ENCODE measurements at regions not wholly inside any gene's neighbourhood (a gene's known extent, or its start where the extent isn't known, plus 50 kb on each side); places are given as distances from the start of the nearest gene placed in this dataset.

- Histone ChIP-seq H3K36me3 (replicated peaks) (no peaks in the 10 kb centered on the region), H3K27ac (no peak overlapping the region), H3K27me3 (replicated peaks) (no peaks in the 10 kb centered on the region), H3K4me3 (ENCODE audit: low read depth, low read length) (no peak overlapping the region)
- no peak for TF ChIP-seq CTCF (IDR thresholded peaks at IDR 0.05; ENCODE audit: low read depth, low read length, missing control alignments)
- in situ Hi-C loops (cut with HindIII; ENCODE audit: low pct_ligation_motif_present, low sequenced_read_pairs): no loop called here
- DNase-seq: no peak
Observed at GRCh38 chr20:11847827-11848226, 69.9 kb upstream of the BTBD3 start.

- Histone ChIP-seq H3K36me3 (replicated peaks) (no peaks in the 10 kb centered on the region), H3K27ac (no peak overlapping the region), H3K27me3 (replicated peaks) (no peaks in the 10 kb centered on the region), H3K4me3 (ENCODE audit: low read depth, low read length) (no peak overlapping the region)
- TF ChIP-seq CTCF (IDR thresholded peaks at IDR 0.05; ENCODE audit: low read depth, low read length, missing control alignments): no peak
- DNase-seq: peak; percentile 38
- in situ Hi-C loops (cut with HindIII; ENCODE audit: low pct_ligation_motif_present, low sequenced_read_pairs): no loop called here
Observed at GRCh38 chr20:11849270-11849915, 68.3 kb upstream of the BTBD3 start.

- H3K36me3 ChIP-seq (replicated peaks): no peaks in the 10 kb centered on the region
- in situ Hi-C loops (cut with HindIII; ENCODE audit: low pct_ligation_motif_present, low sequenced_read_pairs): no loop called here
- peak; percentile 7 for DNase-seq
- TF ChIP-seq CTCF (IDR thresholded peaks at IDR 0.05; ENCODE audit: low read depth, low read length, missing control alignments): no peak
- H3K4me3 ChIP-seq (ENCODE audit: low read depth, low read length): no peak overlapping the region
- no peak overlapping the region for H3K27ac ChIP-seq
- no peaks in the 10 kb centered on the region for H3K27me3 ChIP-seq (replicated peaks)
Observed at GRCh38 chr20:11849976-11850670, 67.6 kb upstream of the BTBD3 start.

GRCh38 chr20:11850901-11851300 lies 66.8 kb upstream of the BTBD3 start:
- peak; percentile 43 for DNase-seq
- Histone ChIP-seq H3K36me3 (replicated peaks) (no peaks in the 10 kb centered on the region), H3K4me3 (ENCODE audit: low read depth, low read length) (no peak overlapping the region), H3K27me3 (replicated peaks) (no peaks in the 10 kb centered on the region), H3K27ac (no peak overlapping the region)
- in situ Hi-C loops (cut with HindIII; ENCODE audit: low pct_ligation_motif_present, low sequenced_read_pairs): no loop called here
- no peak for TF ChIP-seq CTCF (IDR thresholded peaks at IDR 0.05; ENCODE audit: low read depth, low read length, missing control alignments)

- in situ Hi-C loops (cut with HindIII; ENCODE audit: low pct_ligation_motif_present, low sequenced_read_pairs): no loop called here
- Histone ChIP-seq H3K4me3 (ENCODE audit: low read depth, low read length) (no peak overlapping the region), H3K27me3 (replicated peaks) (no peaks in the 10 kb centered on the region), H3K36me3 (replicated peaks) (no peaks in the 10 kb centered on the region), H3K27ac (no peak overlapping the region)
- DNase-seq: no peak
- no peak for TF ChIP-seq CTCF (IDR thresholded peaks at IDR 0.05; ENCODE audit: low read depth, low read length, missing control alignments)
Observed at GRCh38 chr20:11851646-11852045, 66.0 kb upstream of the BTBD3 start.
